ENCODE measurements at regions not wholly inside any gene's neighbourhood (a gene's known extent, or its start where the extent isn't known, plus 50 kb on each side); places are given as distances from the start of the nearest gene placed in this dataset.
A peak's percentile ranks its signal among the peaks of the same experiment; 100 is the strongest.
"Not testable (repeated sequence)": the region's sequence is repeated elsewhere in the genome, so short reads cannot be mapped to it uniquely, and the experiment has no call there.

DNA sequence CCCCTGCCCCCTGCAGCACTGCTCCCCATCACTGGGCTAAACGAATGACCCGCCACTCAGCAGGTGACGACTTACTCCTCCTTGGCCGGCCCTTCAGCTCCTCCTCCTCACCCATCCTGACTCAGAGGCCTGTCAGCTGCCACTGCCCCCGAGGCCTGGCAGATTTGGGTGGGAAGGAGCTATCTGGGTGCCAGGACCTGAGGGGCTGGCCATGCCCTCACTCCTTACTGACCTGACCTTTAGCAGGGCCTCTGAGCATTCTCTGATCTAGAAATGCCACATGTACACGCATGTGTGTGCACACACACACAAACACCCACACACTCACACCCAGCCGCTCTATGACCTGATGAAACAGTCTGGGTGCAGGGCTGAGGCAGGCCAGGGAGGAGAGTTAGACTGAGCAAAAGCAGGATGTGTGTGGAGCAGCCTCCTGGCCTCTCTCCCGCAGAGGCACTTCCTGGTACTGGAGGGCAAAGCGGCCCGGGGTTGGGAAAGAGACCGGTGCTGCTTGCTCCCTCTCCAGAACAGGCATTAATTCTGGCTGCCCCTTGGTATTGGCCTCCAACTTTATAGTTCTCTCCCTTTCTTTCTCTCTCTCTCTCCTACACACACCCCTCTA is 68.0 kb downstream of the ZFP36L2 start:
- Mint-ChIP-seq H3K4me1 (ENCODE audit: low read depth in 2 of 2) (peaks cover 53 to 69% of the 10 kb centered on the region in 2 donors), H3K27me3 (no peaks in the 10 kb centered on the region), H3K36me3 (ENCODE audit: insufficient read depth) (peaks cover 17% of the 10 kb centered on the region), H3K9me3 (no peaks in the 10 kb centered on the region), H3K4me3 (peak overlapping the region; percentile 65 to 66), H3K27ac (peak overlapping the region; percentile 93 to 95)
- ATAC-seq (replicated peaks) (peak; percentile 38), DNase-seq (no peak)

GRCh38 chr2:43157506-43158246 is 68.7 kb downstream of the ZFP36L2 start:
- Mint-ChIP-seq H3K27me3 (no peaks in the 10 kb centered on the region), H3K36me3 (ENCODE audit: insufficient read depth) (peaks cover 17% of the 10 kb centered on the region), H3K4me3 (peak overlapping the region in 1 of 2 donors; percentile 65), H3K4me1 (ENCODE audit: low read depth in 2 of 2) (peaks cover 53 to 70% of the 10 kb centered on the region in 2 donors), H3K27ac (peak overlapping the region; percentile 93 to 95), H3K9me3 (no peaks in the 10 kb centered on the region)
- ATAC-seq (replicated peaks) = no peak
- DNase-seq = no peak

- no peak for ATAC-seq (replicated peaks)
- DNase-seq = no peak
- no peak overlapping the region for H3K4me3 Mint-ChIP-seq
- no peaks in the 10 kb centered on the region for H3K9me3 Mint-ChIP-seq
- H3K27me3 Mint-ChIP-seq = no peaks in the 10 kb centered on the region
- peaks cover 47 to 60% of the 10 kb centered on the region in 2 donors for H3K4me1 Mint-ChIP-seq (ENCODE audit: low read depth in 2 of 2)
- H3K36me3 Mint-ChIP-seq (ENCODE audit: insufficient read depth) = peaks cover 17% of the 10 kb centered on the region
- peak overlapping the region; percentile 74 to 81 for H3K27ac Mint-ChIP-seq
Measured at GRCh38 chr2:43155851-43156411, 70.5 kb downstream of the ZFP36L2 start.

GRCh38 chr2:43154685-43155084 is 71.7 kb downstream of the ZFP36L2 start:
- Mint-ChIP-seq H3K36me3 (ENCODE audit: insufficient read depth) (peaks cover 12% of the 10 kb centered on the region), H3K27ac (peak overlapping the region in 1 of 2 donors; percentile 26), H3K4me3 (no peak overlapping the region)

GRCh38 chr2:43152741-43153647 is 73.4 kb downstream of the ZFP36L2 start:
- Mint-ChIP-seq H3K36me3 (ENCODE audit: insufficient read depth) (peaks cover 5% of the 10 kb centered on the region), H3K4me3 (no peak overlapping the region), H3K4me1 (ENCODE audit: low read depth in 2 of 2) (peaks cover 42 to 50% of the 10 kb centered on the region in 2 donors), H3K27ac (peak overlapping the region in 1 of 2 donors; percentile 35), H3K9me3 (no peaks in the 10 kb centered on the region), H3K27me3 (no peaks in the 10 kb centered on the region)
- DNase-seq (no peak), ATAC-seq (replicated peaks) (no peak)

More at GRCh38 chr2:43154685-43155084, 71.7 kb downstream of the ZFP36L2 start:
- no peaks in the 10 kb centered on the region for H3K9me3 Mint-ChIP-seq
- ATAC-seq (replicated peaks) (no peak), DNase-seq (no peak)
- H3K4me1 Mint-ChIP-seq (ENCODE audit: low read depth in 2 of 2) = peaks cover 48 to 57% of the 10 kb centered on the region in 2 donors
- H3K27me3 Mint-ChIP-seq = no peaks in the 10 kb centered on the region

DNA sequence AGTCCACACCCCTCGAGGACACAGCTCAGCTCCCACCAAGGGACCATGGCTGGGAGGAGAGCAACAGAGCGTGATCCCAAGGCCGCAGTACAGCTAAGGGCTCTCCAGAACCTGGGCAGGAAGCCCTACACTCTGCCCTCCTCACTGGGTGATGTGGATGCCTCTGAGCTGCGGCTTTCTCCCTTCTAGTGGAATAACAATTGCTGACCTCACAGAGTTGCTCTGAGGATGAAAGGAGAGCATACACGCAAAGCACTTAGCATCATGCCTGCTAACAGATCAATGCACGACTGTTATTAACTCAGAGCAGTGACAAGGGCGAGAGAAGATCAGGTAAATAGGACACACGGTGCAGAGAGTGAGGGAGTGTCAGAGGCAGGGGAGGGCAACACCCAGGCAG is 74.2 kb downstream of the ZFP36L2 start:
- peaks cover 42 to 46% of the 10 kb centered on the region in 2 donors for H3K4me1 Mint-ChIP-seq (ENCODE audit: low read depth in 2 of 2)
- ATAC-seq (replicated peaks) = no peak
- H3K4me3 Mint-ChIP-seq = no peak overlapping the region
- H3K27me3 Mint-ChIP-seq = no peaks in the 10 kb centered on the region
- peaks cover 5% of the 10 kb centered on the region for H3K36me3 Mint-ChIP-seq (ENCODE audit: insufficient read depth)
- H3K27ac Mint-ChIP-seq = peak overlapping the region; percentile 35 to 67
- no peak for DNase-seq
- H3K9me3 Mint-ChIP-seq = no peaks in the 10 kb centered on the region

- no peaks in the 10 kb centered on the region for H3K27me3 Mint-ChIP-seq
- ATAC-seq (replicated peaks) (peak; percentile 66), DNase-seq (no peak)
- peaks cover 36 to 37% of the 10 kb centered on the region in 2 donors for H3K4me1 Mint-ChIP-seq (ENCODE audit: low read depth in 2 of 2)
- no peaks in the 10 kb centered on the region for H3K9me3 Mint-ChIP-seq
- peak overlapping the region; percentile 44 to 91 for H3K27ac Mint-ChIP-seq
- H3K36me3 Mint-ChIP-seq (ENCODE audit: insufficient read depth) = peaks cover 5% of the 10 kb centered on the region
- H3K4me3 Mint-ChIP-seq = peak overlapping the region; percentile 22 to 63
Measured at GRCh38 chr2:43149482-43150107, 76.8 kb downstream of the ZFP36L2 start.

DNA sequence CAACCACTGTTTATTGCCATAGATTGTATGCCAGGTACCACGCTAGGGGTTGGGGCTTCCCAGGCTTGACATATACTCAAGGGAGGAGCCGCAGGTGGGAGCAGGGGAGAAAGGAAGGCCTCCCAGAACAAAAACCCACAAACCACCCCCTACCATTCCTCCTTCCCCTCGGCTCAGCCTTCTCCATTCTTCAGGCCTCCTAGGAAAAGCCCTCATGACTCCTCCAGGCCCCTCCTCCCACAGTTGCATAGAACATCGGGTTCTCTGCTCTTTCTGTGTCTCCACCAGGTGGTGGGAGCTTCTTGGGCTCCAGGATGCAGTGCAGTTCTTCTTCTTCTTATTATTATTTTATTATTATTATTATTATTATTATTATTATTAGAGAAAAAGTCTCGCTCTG is 80.3 kb downstream of the ZFP36L2 start:
- no peak overlapping the region for H3K27ac Mint-ChIP-seq
- no peak for DNase-seq
- peaks cover 6% of the 10 kb centered on the region for H3K36me3 Mint-ChIP-seq (ENCODE audit: insufficient read depth)
- ATAC-seq (replicated peaks) = no peak
- H3K4me1 Mint-ChIP-seq (ENCODE audit: low read depth in 2 of 2) = peaks cover 25 to 35% of the 10 kb centered on the region in 2 donors
- no peak overlapping the region for H3K4me3 Mint-ChIP-seq
- no peaks in the 10 kb centered on the region for H3K27me3 Mint-ChIP-seq
- peaks cover 0 to 2% of the 10 kb centered on the region in 2 donors for H3K9me3 Mint-ChIP-seq

DNA sequence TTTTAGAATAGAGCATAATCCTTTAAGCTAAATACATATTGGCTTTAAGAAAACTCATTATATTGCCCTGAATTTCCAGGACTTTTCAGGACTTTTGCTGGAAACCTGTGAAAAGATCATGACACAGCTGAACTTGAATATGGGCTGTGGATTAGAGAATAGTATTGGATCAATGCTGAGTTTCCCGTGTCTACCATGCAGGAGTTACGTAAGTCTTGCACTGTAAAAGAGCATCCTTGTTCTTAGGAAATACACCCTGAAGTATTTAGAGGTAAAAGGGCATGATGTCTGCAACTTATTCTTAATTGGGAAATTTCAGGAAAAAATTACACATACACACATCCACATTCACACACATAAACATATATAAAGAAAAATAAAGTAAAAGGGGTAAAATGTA is 82.1 kb downstream of the ZFP36L2 start:
- Mint-ChIP-seq H3K27ac (peak overlapping the region in 1 of 2 donors; percentile 66), H3K4me1 (ENCODE audit: low read depth in 2 of 2) (peaks cover 27 to 37% of the 10 kb centered on the region in 2 donors), H3K4me3 (no peak overlapping the region), H3K27me3 (no peaks in the 10 kb centered on the region), H3K9me3 (peaks cover 0 to 2% of the 10 kb centered on the region in 2 donors), H3K36me3 (ENCODE audit: insufficient read depth) (peaks cover 16% of the 10 kb centered on the region)
- ATAC-seq (replicated peaks) (no peak), DNase-seq (no peak)

GRCh38 chr2:43143756-43144155 is 82.7 kb downstream of the ZFP36L2 start:
- no peaks in the 10 kb centered on the region for H3K27me3 Mint-ChIP-seq
- peaks cover 16% of the 10 kb centered on the region for H3K36me3 Mint-ChIP-seq (ENCODE audit: insufficient read depth)
- no peak overlapping the region for H3K4me3 Mint-ChIP-seq
- H3K9me3 Mint-ChIP-seq = peaks cover 0 to 2% of the 10 kb centered on the region in 2 donors
- peak overlapping the region in 1 of 2 donors; percentile 66 for H3K27ac Mint-ChIP-seq
- ATAC-seq (replicated peaks) (no peak), DNase-seq (no peak)
- H3K4me1 Mint-ChIP-seq (ENCODE audit: low read depth in 2 of 2) = peaks cover 23 to 35% of the 10 kb centered on the region in 2 donors

DNA sequence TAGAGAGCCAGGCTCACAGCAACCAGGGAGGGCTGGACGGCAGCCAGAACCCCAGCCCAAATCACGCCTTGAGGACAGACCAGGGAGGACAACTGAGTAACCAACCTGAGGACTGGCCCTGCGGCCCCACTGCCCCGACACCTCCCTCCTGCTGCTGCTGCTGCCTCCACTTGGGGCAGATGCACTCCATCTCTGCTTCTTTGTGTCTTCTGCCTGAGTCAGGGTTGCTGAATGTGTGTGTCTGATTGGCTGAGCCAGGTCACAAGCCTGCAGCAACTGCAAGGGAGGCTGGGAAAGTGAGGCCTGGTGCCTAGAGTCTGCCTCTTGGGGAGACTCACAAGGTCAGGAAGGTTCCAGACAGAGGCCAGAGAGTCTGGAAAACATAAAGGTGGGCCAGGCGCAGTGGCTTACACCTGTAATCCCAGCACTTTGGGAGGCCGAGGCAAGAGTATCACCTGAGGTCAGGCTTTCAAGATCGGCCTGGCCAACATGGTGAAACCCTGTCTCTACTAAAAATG is 83.4 kb downstream of the ZFP36L2 start:
- Mint-ChIP-seq H3K4me1 (ENCODE audit: low read depth in 2 of 2) (peaks cover 27 to 41% of the 10 kb centered on the region in 2 donors), H3K27ac (peak overlapping the region; percentile 84 to 100), H3K9me3 (peaks cover 0 to 2% of the 10 kb centered on the region in 2 donors), H3K36me3 (ENCODE audit: insufficient read depth) (peaks cover 16% of the 10 kb centered on the region), H3K4me3 (peak overlapping the region; percentile 53 to 65), H3K27me3 (no peaks in the 10 kb centered on the region)
- no peak for DNase-seq
- peak; percentile 20 for ATAC-seq (replicated peaks)

GRCh38 chr2:43141636-43142151 is 84.7 kb downstream of the ZFP36L2 start:
- H3K27ac Mint-ChIP-seq = peak overlapping the region; percentile 94 to 100
- not testable (repeated sequence) for H3K9me3 Mint-ChIP-seq; DNase-seq; ATAC-seq (replicated peaks); H3K27me3 Mint-ChIP-seq
- peaks cover 19% of the 10 kb centered on the region for H3K36me3 Mint-ChIP-seq (ENCODE audit: insufficient read depth)
- peak overlapping the region; percentile 41 to 53 for H3K4me3 Mint-ChIP-seq
- peaks cover 39 to 50% of the 10 kb centered on the region in 2 donors for H3K4me1 Mint-ChIP-seq (ENCODE audit: low read depth in 2 of 2)

Data from effector memory CD8-positive, alpha-beta T cell (primary cell).